Endothelial cell of umbilical vein (primary cell): ENCODE measurements at regions not wholly inside any gene's neighbourhood (a gene's known extent, or its start where the extent isn't known, plus 50 kb on each side); places are given as distances from the start of the nearest gene placed in this dataset.

Experiments used
- BruUV-seq: library from RNA; stranded (reverse); fragments of 400-500 nt; replicated peaks from 2 replicates; lab custom pipeline; 2021; lab: Mats Ljungman, UMichigan
- CTCF ChIA-PET: fragments of 300-600, 350-600 bp; sonication (Branson Sonifier 250); formaldehyde crosslinking; loops from one replicate; lab custom pipeline; 2021; ENCODE audit warnings: antibody characterized with exemption, inconsistent platforms; lab: Charles Lee
- POLR2A ChIA-PET: fragments of 300-600, 350-600 bp; sonication (Branson Sonifier 250); formaldehyde crosslinking; loops from one replicate; lab custom pipeline; 2021; ENCODE audit warnings: antibody characterized with exemption, inconsistent platforms; lab: Charles Lee
- DNase-seq: peaks from one replicate; pipeline ENCODE4 v3.0.0-alpha.2; 2011; ENCODE audit warnings: low read depth, low spot score
- FAIRE-seq: peaks from 2 replicates; lab custom pipeline; 2011; peaks lifted over from hg19 to GRCh38; lab: Jason Lieb, UNC
- H2AFZ ChIP-seq: 2 replicates; pipeline ENCODE4 v1.6.0; 2012; ENCODE audit warnings: low read depth, low read length, control low read depth, inconsistent platforms
- H3K27ac ChIP-seq: 2 replicates; pipeline ENCODE4 v1.5.1; 2011; ENCODE audit warnings: low read depth, mild to moderate bottlenecking, control low read depth, low read length, moderate library complexity; ENCODE audit not compliant: insufficient read depth
- H3K27me3 ChIP-seq, 2 experiments: 2 replicates each; pipeline versions ENCODE4 v1.6.0 to v1.6.1; 2011; ENCODE audit warnings: low read length in 2 of 2, mixed read lengths in 1 of 2; ENCODE audit not compliant: control insufficient read depth in 2 of 2, insufficient read depth in 2 of 2
- H3K36me3 ChIP-seq, 2 experiments: 2 replicates in 1 of 2; 3 replicates in 1 of 2; pipeline ENCODE4 v1.5.1; 2011; ENCODE audit warnings: low read length in 2 of 2, mild to moderate bottlenecking in 1 of 2, moderate library complexity in 1 of 2; ENCODE audit not compliant: control insufficient read depth in 2 of 2, insufficient read depth in 2 of 2; ENCODE audit errors: extremely low read depth in 1 of 2
- H3K4me1 ChIP-seq: 3 replicates; pipeline ENCODE4 v1.5.1; 2011; ENCODE audit warnings: mild to moderate bottlenecking, low read length; ENCODE audit not compliant: control insufficient read depth, insufficient read depth; ENCODE audit errors: extremely low read depth
- H3K4me2 ChIP-seq: 2 replicates; pipeline ENCODE4 v1.6.1; 2011; ENCODE audit warnings: low read length, control low read depth, mixed read lengths; ENCODE audit not compliant: insufficient read depth
- H3K4me3 ChIP-seq, 3 experiments: fragments of 200-600 bp in 1 of 3; sonication (generic), shearing (Covaris generic) in 1 of 3; replicated peaks in 1 of 3; 2 replicates each; pipeline ENCODE4 v1.5.1; 2011 to 2016; ENCODE audit warnings: control low read depth in 3 of 3, low read length in 3 of 3, mild to moderate bottlenecking in 2 of 3, inconsistent platforms in 1 of 3, low read depth in 1 of 3, moderate library complexity in 1 of 3; ENCODE audit not compliant: insufficient read depth in 1 of 3
- H3K79me2 ChIP-seq: 2 replicates; pipeline ENCODE4 v1.6.0; 2012; ENCODE audit warnings: low read length, inconsistent platforms; ENCODE audit not compliant: control insufficient read depth, insufficient read depth
- H3K9ac ChIP-seq: replicated peaks from 2 replicates; pipeline ENCODE3; 2011; ENCODE audit warnings: low read length, control low read depth; ENCODE audit not compliant: insufficient read depth; ENCODE audit errors: extremely low read depth
- H3K9me1 ChIP-seq: replicated peaks from 3 replicates; pipeline ENCODE4 v1.6.0; 2011; ENCODE audit warnings: mild to moderate bottlenecking, low read length; ENCODE audit not compliant: control insufficient read depth, insufficient read depth; ENCODE audit errors: extremely low read depth
- H3K9me3 ChIP-seq: replicated peaks from 2 replicates; pipeline ENCODE4 v1.5.1; 2012; ENCODE audit warnings: low read length, inconsistent platforms; ENCODE audit not compliant: control insufficient read depth, insufficient read depth
- H4K20me1 ChIP-seq: replicated peaks from 2 replicates; pipeline ENCODE3; 2011; ENCODE audit warnings: mild to moderate bottlenecking, low read length; ENCODE audit not compliant: control insufficient read depth, insufficient read depth; ENCODE audit errors: extremely low read depth
- EZH2 ChIP-seq: IDR thresholded peaks from 2 replicates; pipeline ENCODE4 v1.6.1; 2012; ENCODE audit warnings: borderline replicate concordance, low read depth, mild to moderate bottlenecking, moderate library complexity, low read length, inconsistent platforms; ENCODE audit not compliant: severe bottlenecking
- FOS ChIP-seq: IDR thresholded peaks from 2 replicates; pipeline ENCODE4 v1.6.1; 2011; ENCODE audit warnings: mild to moderate bottlenecking, low read length, moderate library complexity, borderline replicate concordance; ENCODE audit not compliant: insufficient read depth
- GATA2 ChIP-seq: IDR thresholded peaks from 2 replicates; pipeline ENCODE4 v1.7.0; 2011; ENCODE audit warnings: low read depth, mild to moderate bottlenecking, moderate library complexity, mixed read lengths, low read length; ENCODE audit not compliant: insufficient read length, insufficient read depth
- JUN ChIP-seq: IDR thresholded peaks from 2 replicates; pipeline ENCODE4 v1.6.1; 2011; ENCODE audit warnings: borderline replicate concordance, low read depth; ENCODE audit not compliant: insufficient read length, insufficient read depth
- MYC ChIP-seq: IDR thresholded peaks from one replicate; pipeline ENCODE4 v1.6.1; 2011; ENCODE audit warnings: mild to moderate bottlenecking, low read depth, low read length
- POLR2A ChIP-seq: IDR thresholded peaks from 2 replicates; pipeline ENCODE4 v1.6.1; 2012; ENCODE audit warnings: low read depth, mild to moderate bottlenecking, control low read depth, low read length
- POLR2AphosphoS5 ChIP-seq: IDR thresholded peaks from 2 replicates; pipeline ENCODE4 v1.6.1; 2012; ENCODE audit warnings: low read depth, mild to moderate bottlenecking, control low read depth, low read length, moderate library complexity; ENCODE audit not compliant: insufficient read depth
- dilution Hi-C: fragments of 300-500 bp; cut with MboI; formaldehyde crosslinking; loops from one replicate; pipeline ENCODE4 v1.15.0; 2019; ENCODE audit warnings: low sequenced_read_pairs; ENCODE audit not compliant: extremely low pct_ligation_motif_present
- intact Hi-C: fragments of 100-400 bp; cut with micrococcal nuclease; formaldehyde crosslinking; loops from one replicate; pipeline ENCODE4 v1.10.0; 2022
- TF ChIP-seq, protein P1 (sequence below), 2 donors: IDR thresholded peaks; 1 replicate in 1 of 2; 2 replicates in 1 of 2; pipeline ENCODE4 v1.5.1; 2011; ENCODE audit warnings: low read length in 2 of 2, mild to moderate bottlenecking in 2 of 2, moderate library complexity in 2 of 2, control low read depth in 1 of 2, inconsistent platforms in 1 of 2, low read depth in 1 of 2; ENCODE audit not compliant: insufficient read depth in 1 of 2; ENCODE audit errors: extremely low read depth in 1 of 2
- TF ChIP-seq, protein P2 (sequence below): IDR thresholded peaks from 2 replicates; pipeline ENCODE4 v1.6.1; 2011; ENCODE audit not compliant: insufficient read depth, insufficient read length

DNA sequence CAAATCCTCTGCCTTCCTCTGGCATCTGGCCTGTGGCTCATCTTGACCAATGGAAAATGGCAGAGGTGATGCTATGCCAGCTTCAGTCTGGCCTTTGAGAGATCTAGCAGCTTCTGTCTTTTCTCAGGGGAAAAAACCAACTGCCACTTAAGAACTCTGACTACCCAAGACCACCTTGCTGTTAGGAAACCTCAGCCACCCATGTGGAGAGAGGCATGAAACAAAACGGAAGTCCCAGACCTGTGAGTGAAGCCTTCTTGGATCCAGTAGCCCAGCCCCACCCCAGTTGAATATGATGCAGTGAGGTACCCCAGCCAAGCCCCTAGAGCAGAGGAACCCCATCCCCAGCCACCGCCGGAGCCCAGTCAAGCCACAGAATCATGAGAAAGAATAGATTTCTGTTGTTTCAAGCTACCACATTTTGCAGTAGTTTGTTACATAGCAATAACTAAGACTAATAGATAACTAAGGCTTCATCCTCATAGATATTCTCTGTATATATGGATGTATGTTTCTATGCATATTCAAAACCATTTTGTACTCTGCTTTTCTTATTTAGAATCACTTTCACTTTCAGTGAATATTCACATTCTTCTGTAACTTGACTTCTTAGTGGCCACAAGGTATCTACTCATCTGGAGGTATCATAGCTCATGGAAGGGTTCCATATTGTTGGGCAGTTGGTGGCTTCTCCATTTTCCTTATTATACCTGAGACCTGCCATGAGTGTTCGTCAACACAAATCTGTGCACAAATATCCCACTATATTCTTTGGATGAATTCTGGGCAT lies 142.1 kb downstream of the FBXO15 start:
- intact Hi-C loops (no loop called here), dilution Hi-C loops (no loop called here)
- no peaks in the 10 kb centered on the region for H3K27me3 ChIP-seq
- no peak for FAIRE-seq
- BruUV-seq, result no TSS peak
- no peak for DNase-seq
- H3K36me3 ChIP-seq, result no peaks in the 10 kb centered on the region
- H3K9me3 ChIP-seq, result peaks cover 3% of the 10 kb centered on the region
- H3K9me1 ChIP-seq, result no peaks in the 10 kb centered on the region
- TF ChIP-seq, protein P1, sequence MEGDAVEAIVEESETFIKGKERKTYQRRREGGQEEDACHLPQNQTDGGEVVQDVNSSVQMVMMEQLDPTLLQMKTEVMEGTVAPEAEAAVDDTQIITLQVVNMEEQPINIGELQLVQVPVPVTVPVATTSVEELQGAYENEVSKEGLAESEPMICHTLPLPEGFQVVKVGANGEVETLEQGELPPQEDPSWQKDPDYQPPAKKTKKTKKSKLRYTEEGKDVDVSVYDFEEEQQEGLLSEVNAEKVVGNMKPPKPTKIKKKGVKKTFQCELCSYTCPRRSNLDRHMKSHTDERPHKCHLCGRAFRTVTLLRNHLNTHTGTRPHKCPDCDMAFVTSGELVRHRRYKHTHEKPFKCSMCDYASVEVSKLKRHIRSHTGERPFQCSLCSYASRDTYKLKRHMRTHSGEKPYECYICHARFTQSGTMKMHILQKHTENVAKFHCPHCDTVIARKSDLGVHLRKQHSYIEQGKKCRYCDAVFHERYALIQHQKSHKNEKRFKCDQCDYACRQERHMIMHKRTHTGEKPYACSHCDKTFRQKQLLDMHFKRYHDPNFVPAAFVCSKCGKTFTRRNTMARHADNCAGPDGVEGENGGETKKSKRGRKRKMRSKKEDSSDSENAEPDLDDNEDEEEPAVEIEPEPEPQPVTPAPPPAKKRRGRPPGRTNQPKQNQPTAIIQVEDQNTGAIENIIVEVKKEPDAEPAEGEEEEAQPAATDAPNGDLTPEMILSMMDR (IDR thresholded peaks at IDR 0.05; ENCODE audit: extremely low read depth in 1 of 2, insufficient read depth in 1 of 2, low read depth in 1 of 2, low read length in 2 of 2), result no peak
- TF ChIP-seq POLR2A (no peak), MYC (no peak), FOS (no peak), EZH2 (no peak), GATA2 (no peak), POLR2AphosphoS5 (no peak), JUN (no peak)
- TF ChIP-seq, protein P2, sequence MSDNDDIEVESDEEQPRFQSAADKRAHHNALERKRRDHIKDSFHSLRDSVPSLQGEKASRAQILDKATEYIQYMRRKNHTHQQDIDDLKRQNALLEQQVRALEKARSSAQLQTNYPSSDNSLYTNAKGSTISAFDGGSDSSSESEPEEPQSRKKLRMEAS, result no peak
- ChIA-PET CTCF (no interaction called here), POLR2A (no interaction called here)
- no peak overlapping the region for H2AFZ ChIP-seq
- no peak overlapping the region for H3K4me2 ChIP-seq
- no peak overlapping the region for H3K4me3 ChIP-seq
- H3K4me1 ChIP-seq, result no peaks in the 10 kb centered on the region
- H3K9ac ChIP-seq, result no peak overlapping the region
- no peaks in the 10 kb centered on the region for H3K79me2 ChIP-seq
- H4K20me1 ChIP-seq, result no peaks in the 10 kb centered on the region
- no peak overlapping the region for H3K27ac ChIP-seq
